ENCODE measurements at regions not wholly inside any gene's neighbourhood (a gene's known extent, or its start where the extent isn't known, plus 50 kb on each side); places are given as distances from the start of the nearest gene placed in this dataset.
"Not testable (repeated sequence)": the region's sequence is repeated elsewhere in the genome, so short reads cannot be mapped to it uniquely, and the experiment has no call there.

DNA sequence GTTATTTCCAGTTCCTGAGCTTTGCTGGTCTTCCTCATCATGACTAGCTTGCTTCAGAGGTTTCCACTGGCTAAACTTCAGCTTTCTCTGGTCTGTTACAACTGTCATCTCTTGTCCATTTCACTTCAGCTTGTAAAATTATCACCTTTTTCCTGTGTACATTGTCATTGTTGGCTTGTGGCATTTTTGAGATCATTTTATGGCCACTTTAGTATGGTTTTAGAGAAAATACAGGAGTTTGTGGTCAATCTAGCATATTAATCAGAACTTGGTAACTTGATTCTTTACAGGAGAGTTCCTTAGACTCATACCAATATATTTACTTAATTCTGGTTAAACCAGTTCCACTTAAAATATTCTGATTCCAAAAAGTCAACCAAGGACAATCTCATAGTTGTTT is 235.9 kb upstream of the KITLG start:
- DNase-seq (ENCODE audit: low spot score), result no peak

- DNase-seq (ENCODE audit: low spot score), result no peak
These were observed 234.5 kb upstream of the KITLG start for GRCh38 chr12:88814779-88815178.

GRCh38 chr12:88812610-88813009 is 232.3 kb upstream of the KITLG start:
- no peak for DNase-seq (ENCODE audit: low spot score)

- no peak for DNase-seq (ENCODE audit: low spot score)
These were observed 230.5 kb upstream of the KITLG start for GRCh38 chr12:88810806-88811205.

DNA sequence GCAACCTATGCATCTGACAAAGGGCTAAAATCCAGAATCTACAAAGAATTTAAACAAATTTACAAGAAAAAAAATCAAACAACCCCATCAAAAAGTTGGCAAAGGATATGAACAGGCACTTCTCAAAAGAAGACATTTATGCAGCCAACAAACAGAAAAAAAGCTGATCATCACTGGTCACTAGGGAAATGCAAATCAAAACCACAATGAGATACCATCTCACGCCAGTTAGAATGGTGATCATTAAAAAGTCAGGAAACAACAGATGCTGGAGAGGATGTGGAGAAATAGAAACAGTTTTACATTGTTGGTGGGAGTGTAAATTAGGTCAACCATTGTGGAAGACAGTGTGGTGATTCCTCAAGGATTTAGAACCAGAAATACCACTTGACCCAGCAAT is 229.6 kb upstream of the KITLG start:
- DNase-seq (ENCODE audit: low spot score), result not testable (repeated sequence)

- DNase-seq (ENCODE audit: low spot score), result no peak
These were observed 225.4 kb upstream of the KITLG start for GRCh38 chr12:88805692-88806091.

- DNase-seq (ENCODE audit: low spot score), result no peak
These were observed 225.0 kb upstream of the KITLG start for GRCh38 chr12:88805286-88805685.

GRCh38 chr12:88802096-88802706 is 221.9 kb upstream of the KITLG start:
- no peak for DNase-seq (ENCODE audit: low spot score)

- DNase-seq (ENCODE audit: low spot score), result no peak
These were observed 221.2 kb upstream of the KITLG start for GRCh38 chr12:88801227-88802095.

GRCh38 chr12:88793096-88793495 is 212.8 kb upstream of the KITLG start:
- DNase-seq (ENCODE audit: low spot score), result no peak

GRCh38 chr12:88790231-88790630 is 210.0 kb upstream of the KITLG start:
- DNase-seq (ENCODE audit: low spot score), result no peak

- DNase-seq (ENCODE audit: low spot score), result no peak
These were observed 203.9 kb upstream of the KITLG start for GRCh38 chr12:88784166-88784565.

DNA sequence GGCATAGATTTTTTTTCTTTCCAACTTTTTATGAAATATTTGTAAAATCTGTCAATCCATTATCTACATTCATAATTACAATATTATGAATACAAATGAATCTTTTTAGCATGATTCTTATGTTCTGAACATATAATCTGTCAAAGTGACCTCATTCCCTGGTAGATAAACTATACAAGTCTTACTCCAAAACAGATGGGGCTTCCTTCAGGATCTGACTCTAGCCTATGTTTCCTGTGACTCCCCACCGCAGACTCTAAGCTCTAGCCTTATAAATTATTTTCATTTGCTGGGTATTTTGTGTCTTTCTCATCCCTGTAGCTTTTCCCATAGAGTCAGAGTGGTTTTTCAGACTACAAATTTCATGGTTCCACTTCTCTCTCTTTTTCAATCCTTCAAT is 202.1 kb upstream of the KITLG start:
- no peak for DNase-seq (ENCODE audit: low spot score)

DNA sequence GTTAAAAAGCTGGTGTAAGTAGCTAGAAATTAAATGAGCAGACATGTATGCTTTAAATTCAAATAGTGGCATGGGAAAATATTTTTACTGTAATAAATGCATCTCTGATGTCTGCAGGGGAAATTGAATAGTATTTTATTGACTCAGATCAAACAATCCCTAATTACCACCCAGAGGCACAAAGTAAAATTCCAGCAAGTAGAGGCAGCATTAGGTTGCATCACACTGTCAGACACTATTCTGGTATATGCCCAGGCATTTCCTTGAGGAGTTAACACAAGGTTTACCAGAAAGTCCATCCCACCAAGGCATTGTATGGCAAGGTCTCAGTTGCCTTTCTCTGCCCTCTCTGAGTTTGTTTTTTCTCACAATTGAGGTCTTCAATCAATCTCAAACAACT is 201.6 kb upstream of the KITLG start:
- DNase-seq (ENCODE audit: low spot score), result no peak

GRCh38 chr12:88778064-88778463 is 197.8 kb upstream of the KITLG start:
- no peak for DNase-seq (ENCODE audit: low spot score)

DNA sequence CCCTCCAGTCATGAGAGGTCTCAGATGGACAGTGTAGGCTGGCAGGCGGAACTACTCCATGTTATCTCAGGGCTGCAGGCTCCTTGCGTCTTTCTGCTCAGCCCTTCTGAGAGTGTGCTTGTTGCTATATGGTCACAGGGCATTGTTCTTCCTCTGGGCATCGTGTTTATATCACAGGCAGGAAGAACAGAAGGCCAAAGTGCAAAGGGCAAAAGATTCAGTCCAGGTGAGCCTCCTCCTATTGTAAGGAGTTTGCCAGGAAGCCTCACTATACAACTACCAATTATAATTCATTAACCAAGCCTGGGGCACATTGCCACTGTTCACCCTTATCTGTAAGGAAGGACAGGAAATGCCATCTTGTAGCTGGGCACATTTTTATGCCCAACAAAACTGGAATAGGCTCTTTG is 195.5 kb upstream of the KITLG start:
- DNase-seq (ENCODE audit: low spot score), result no peak

DNA sequence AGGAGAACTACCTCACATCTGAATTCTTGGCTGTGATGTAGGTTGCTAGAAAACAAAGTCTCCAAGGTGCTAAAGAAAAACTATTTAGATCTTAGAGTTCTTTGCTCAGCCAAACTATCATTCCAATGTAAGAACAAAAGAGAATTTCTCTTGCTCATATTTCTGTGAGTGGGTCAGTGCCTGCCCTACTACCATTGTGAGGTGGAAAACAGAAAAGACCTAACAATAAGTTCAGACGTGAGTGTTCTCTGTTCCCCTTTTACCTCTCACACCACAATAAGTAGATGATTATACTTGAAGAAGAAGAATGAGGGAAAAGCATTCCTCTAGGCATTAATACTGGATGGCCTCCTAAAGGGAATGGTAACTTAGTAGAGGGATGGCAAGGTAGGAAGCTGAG is 187.4 kb upstream of the KITLG start:
- no peak for DNase-seq (ENCODE audit: low spot score)

- no peak for DNase-seq (ENCODE audit: low spot score)
These were observed 184.7 kb upstream of the KITLG start for GRCh38 chr12:88764781-88765480.

- no peak for DNase-seq (ENCODE audit: low spot score)
These were observed 183.3 kb upstream of the KITLG start for GRCh38 chr12:88763536-88764100.

- DNase-seq (ENCODE audit: low spot score), result no peak
These were observed 177.9 kb upstream of the KITLG start for GRCh38 chr12:88758176-88758575.

- DNase-seq (ENCODE audit: low spot score), result no peak
These were observed 176.6 kb upstream of the KITLG start for GRCh38 chr12:88756917-88757316.

GRCh38 chr12:88756153-88756552 is 175.9 kb upstream of the KITLG start:
- DNase-seq (ENCODE audit: low spot score), result no peak

- DNase-seq (ENCODE audit: low spot score), result no peak
These were observed 173.4 kb upstream of the KITLG start for GRCh38 chr12:88753707-88754106.

Measured in D341Med (cell line).